GM19372 (cell line): ENCODE measurements at regions not wholly inside any gene's neighbourhood (a gene's known extent, or its start where the extent isn't known, plus 50 kb on each side); places are given as distances from the start of the nearest gene placed in this dataset.
"Not testable (repeated sequence)": the region's sequence is repeated elsewhere in the genome, so short reads cannot be mapped to it uniquely, and the experiment has no call there.

Experiments used
- ATAC-seq: cut with Tn5 transposase; IDR thresholded peaks from one replicate; pipeline ENCODE4 v1.9.1; 2021; ENCODE audit warnings: mild to moderate bottlenecking, low read depth, moderate library complexity; ENCODE audit not compliant: unreplicated experiment

DNA sequence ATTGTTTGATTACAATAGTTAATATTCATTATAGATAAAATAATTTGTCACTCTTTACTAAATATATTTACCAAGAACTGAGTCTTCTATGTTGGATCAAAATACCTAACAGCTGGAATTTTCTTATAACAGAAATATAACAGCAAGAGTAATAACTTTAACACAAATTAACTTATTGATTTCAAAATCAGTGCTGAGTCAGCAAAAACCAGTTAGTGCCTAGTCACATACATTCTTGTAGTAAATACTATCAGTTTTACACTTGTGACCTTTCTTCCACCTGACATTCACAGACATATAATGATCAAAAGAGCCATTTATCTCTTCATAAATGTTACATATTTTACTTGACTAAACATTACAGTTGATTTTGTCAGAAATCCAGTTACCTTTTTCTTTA, 1141.4 kb upstream of the ADGRB3 start:
- ATAC-seq, result no peak

DNA sequence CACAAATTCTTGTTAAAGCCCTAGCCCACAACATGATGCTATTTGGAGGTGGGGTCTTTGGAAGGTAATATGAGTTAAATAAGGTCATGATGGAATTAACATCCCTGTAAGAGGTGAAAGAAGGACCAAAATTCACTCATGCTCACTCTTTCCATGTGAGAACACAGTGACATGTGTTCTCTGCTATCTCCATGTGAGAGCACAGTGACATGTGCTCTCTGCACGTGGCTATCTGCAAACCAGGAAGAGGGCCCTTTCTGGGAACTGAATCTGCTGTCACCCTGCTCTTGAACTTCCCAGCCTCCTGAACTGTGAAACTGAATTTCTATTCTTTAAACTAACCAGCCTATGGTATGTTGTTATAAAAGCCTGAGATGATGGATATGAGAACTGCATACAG, 1159.4 kb upstream of the ADGRB3 start:
- ATAC-seq, result no peak

GRCh38 chr6:67467341-67467740, 1167.7 kb upstream of the ADGRB3 start:
- ATAC-seq, result no peak

- ATAC-seq, result not testable (repeated sequence)
These were observed 1172.4 kb upstream of the ADGRB3 start for GRCh38 chr6:67462725-67463124.

DNA sequence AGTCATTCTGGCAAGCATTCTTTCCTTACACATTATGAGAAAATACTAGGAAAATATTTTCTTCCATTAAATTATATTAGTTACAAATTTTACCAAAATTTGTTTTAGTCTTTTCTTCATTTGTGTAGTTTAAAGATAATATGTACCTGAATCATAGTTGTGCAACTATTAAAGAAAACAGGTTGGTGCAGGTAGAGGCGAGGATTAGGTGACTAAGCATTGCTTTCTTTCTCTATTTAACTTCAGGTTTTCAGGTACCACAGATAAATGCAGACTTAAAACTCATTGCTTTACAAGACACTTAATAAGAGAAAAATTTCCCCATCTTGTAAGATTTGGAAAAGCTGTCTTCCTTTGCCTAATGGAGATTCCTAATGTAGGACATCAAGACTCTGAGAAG, 1175.5 kb upstream of the ADGRB3 start:
- no peak for ATAC-seq

- ATAC-seq, result no peak
These were observed 1176.8 kb upstream of the ADGRB3 start for GRCh38 chr6:67458265-67458664.

GRCh38 chr6:67451874-67452273, 1183.2 kb upstream of the ADGRB3 start:
- no peak for ATAC-seq

- ATAC-seq, result no peak
These were observed 1184.4 kb upstream of the ADGRB3 start for GRCh38 chr6:67450641-67451040.

DNA sequence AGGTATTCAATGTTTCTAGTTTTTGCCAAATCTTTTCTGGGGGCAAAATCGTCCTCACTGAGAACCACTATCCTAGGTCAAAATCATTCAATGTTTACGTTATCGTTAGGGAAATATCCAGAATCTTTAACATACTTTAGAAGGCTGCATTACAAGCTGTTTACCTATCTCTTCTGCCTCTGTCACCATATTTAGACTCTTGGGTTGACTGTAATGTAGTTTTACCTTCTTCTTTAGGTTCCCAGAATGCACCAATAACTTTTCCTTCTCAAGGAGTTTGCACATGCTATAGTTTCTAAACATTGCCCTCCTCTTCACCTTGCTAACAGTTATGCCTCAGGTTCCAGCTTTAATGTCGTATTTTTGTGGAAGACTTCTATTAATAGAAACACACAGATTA, 1185.5 kb upstream of the ADGRB3 start:
- no peak for ATAC-seq

GRCh38 chr6:67433124-67433523, 1202.0 kb upstream of the ADGRB3 start:
- no peak for ATAC-seq

DNA sequence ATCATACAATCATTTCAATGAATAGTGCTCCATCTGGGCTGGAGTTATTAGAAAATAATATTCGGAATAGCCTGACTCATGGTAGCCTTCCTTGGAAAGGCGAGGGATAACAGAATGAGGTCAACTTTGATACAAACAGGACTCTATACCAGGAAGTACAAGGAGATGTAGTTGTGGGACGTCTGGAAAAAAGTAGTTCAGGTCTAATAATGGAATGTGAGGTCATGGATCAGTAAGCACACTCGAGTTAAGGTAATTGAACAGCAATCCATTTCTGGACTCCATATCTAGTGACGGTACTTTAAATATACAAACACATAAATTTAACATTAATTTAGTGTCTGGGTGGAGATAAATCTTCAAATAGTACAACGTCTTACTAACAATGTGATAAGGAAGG, 1204.0 kb upstream of the ADGRB3 start:
- no peak for ATAC-seq

DNA sequence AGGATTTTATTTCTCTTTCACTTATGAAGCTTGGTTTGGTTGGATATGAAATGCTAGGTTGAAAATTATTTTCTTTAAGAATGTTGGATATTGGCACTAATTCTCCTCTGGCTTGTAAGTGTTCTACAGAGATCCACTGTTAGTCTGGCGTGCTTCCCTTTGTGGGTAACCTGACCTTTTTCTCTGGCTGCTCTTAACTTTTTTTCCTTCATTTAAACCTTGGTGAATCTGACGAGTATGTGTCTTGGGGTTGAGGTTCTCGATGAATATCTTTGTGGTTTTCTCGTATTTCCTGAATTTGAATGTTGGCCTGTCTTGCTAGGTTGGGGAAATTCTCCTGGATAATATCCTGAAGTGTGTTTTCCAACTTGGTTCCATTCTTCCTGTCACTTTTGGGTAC, 1208.4 kb upstream of the ADGRB3 start:
- ATAC-seq, result not testable (repeated sequence)

GRCh38 chr6:67412035-67412434, 1223.0 kb upstream of the ADGRB3 start:
- no peak for ATAC-seq

- no peak for ATAC-seq
These were observed 1224.0 kb upstream of the ADGRB3 start for GRCh38 chr6:67411036-67411435.

DNA sequence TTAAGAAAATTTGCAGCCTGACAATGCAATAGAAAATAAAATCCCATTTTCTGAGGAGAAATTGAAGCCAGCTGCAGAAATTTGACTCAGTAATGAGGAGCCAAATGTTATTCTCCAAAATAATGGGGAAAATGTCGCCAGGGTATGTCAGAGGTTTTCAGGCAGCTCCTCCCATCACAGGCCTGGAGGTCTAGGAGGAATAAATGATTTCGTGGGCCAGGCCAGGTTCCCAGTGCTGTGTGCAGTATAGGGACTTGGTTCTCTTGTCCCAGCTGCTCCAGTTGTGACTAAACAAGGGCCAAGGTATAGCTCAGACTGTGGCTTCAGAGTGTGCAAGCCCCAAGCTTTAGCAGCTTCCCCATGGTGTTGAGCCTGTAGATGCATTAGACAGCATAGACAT, 1240.8 kb upstream of the ADGRB3 start:
- no peak for ATAC-seq

DNA sequence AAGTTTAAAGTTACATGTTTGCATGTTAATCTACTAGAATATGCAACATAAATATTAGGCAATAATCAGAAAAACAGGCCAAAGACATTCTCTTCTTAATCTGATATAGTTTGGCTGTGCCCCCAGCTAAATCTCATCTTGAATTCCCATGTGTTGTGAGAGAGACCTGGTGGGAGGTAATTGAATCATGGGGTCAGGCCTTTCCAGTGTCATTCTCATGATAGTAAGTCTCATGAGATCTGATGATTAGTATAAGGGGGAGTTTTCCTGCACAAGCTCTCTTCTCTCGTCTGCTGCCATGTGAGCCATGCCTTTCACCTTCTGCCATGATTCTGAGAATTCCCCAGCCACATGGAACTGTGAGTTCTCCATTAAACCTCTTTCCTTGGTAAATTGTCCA, 1241.7 kb upstream of the ADGRB3 start:
- ATAC-seq, result no peak

DNA sequence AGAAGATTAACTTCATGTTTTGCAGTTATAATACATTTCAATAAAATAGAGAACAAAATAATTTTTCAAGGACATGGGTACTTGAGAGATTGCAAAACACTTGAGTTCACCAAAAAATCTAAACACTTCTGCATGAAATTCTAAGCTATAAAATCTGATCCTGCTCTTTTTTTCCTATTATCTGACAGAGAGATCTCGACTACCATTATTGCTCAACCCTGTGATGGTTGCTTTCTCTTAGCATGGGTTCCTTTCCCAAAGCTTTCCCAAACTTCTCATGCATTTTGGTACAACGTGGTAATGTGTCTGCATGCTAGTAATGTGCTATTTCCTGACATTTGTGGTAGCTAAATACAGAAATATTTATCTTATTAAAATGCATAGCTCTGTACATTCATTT, 1243.1 kb upstream of the ADGRB3 start:
- ATAC-seq, result no peak

- no peak for ATAC-seq
These were observed 1265.4 kb upstream of the ADGRB3 start for GRCh38 chr6:67369679-67370078.

GRCh38 chr6:67362976-67363375, 1272.1 kb upstream of the ADGRB3 start:
- no peak for ATAC-seq

DNA sequence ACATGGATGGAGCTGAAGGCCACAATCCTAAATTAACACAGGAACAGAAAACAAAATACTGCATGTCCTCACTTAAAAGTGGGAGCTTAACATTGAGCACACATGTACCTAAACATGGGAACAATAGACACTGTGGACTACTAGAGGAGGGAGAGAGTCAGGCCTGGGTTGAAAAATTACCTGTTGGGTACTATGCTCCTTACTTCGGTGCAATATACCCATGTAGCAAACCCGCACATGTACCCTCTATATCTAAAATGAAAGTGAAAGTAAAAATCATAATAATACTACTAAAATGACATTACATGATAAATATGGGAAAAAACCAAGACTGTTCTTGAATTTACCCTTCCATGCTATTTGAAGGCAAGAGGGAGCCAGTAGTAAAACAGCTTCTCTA, 1273.8 kb upstream of the ADGRB3 start:
- ATAC-seq, result no peak

DNA sequence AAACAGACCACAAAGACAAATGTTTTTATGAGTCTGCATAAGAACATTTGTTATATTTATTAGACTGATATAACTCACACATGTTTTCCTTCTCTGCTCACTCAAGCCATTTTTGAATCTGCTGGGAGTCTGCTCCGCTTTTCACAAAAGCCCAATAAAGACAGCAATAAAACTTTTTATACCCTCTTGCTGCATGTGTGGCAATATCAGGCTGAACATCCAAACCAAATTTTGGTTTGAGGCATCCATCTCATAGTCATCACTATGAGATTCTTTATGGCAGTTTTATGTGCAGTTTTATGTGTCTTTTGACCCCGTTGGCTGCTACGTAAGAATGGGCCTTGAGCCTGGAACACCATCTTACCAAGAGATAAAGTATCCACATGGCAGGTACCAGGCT, 1276.8 kb upstream of the ADGRB3 start:
- ATAC-seq, result no peak

- no peak for ATAC-seq
These were observed 1281.2 kb upstream of the ADGRB3 start for GRCh38 chr6:67353861-67354260.

DNA sequence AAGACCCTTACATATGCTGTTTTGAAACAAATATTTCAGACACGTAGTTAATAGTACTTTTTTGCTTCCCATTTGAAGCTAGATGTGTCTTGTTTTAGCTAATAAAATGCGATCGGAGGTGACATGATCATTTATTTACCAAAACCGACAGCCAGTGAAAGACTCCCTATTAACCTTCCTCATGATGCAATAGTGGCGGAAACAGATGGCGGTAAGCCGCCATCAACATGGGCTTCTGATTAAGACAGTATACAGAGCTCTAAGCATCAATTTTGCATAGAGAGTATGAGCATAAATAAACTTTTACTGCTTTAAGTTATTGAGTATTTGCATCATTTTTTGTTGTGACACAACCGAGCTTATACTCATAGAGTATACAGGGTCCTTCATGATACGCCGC, 1282.4 kb upstream of the ADGRB3 start:
- no peak for ATAC-seq

- ATAC-seq, result no peak
These were observed 1284.4 kb upstream of the ADGRB3 start for GRCh38 chr6:67350729-67351128.
